ENCODE measurements at regions not wholly inside any gene's neighbourhood (a gene's known extent, or its start where the extent isn't known, plus 50 kb on each side); places are given as distances from the start of the nearest gene placed in this dataset.
"Not testable (repeated sequence)": the region's sequence is repeated elsewhere in the genome, so short reads cannot be mapped to it uniquely, and the experiment has no call there.

GRCh38 chr21:33993286-33994231 is 78.0 kb upstream of the ATP5PO start:
- no peak for DNase-seq

GRCh38 chr21:33992412-33992811 is 76.8 kb upstream of the ATP5PO start:
- not testable (repeated sequence) for DNase-seq

GRCh38 chr21:33991133-33991532 is 75.5 kb upstream of the ATP5PO start:
- DNase-seq = no peak

GRCh38 chr21:33989440-33989839 is 73.8 kb upstream of the ATP5PO start:
- DNase-seq = no peak

- DNase-seq = no peak
Observed at GRCh38 chr21:33988237-33989017, 72.8 kb upstream of the ATP5PO start.

GRCh38 chr21:33987461-33987860 is 71.9 kb upstream of the ATP5PO start:
- DNase-seq = no peak

- DNase-seq = no peak
Observed at GRCh38 chr21:33985117-33986050, 69.8 kb upstream of the ATP5PO start.

GRCh38 chr21:33984021-33984481 is 68.4 kb upstream of the ATP5PO start:
- no peak for DNase-seq

- DNase-seq = no peak
Observed at GRCh38 chr21:33981391-33982101, 65.9 kb upstream of the ATP5PO start.

GRCh38 chr21:33980276-33980916 is 64.8 kb upstream of the ATP5PO start:
- DNase-seq = no peak

- no peak for DNase-seq
Observed at GRCh38 chr21:33978585-33978984, 63.0 kb upstream of the ATP5PO start.

GRCh38 chr21:33977721-33978369 is 62.2 kb upstream of the ATP5PO start:
- no peak for DNase-seq

- DNase-seq = no peak
Observed at GRCh38 chr21:33977017-33977720, 61.6 kb upstream of the ATP5PO start.

- peak; percentile 60 for DNase-seq
Observed at GRCh38 chr21:33976082-33977016, 60.7 kb upstream of the ATP5PO start.

- DNase-seq = peak; percentile 73
Observed at GRCh38 chr21:33975548-33976081, 60.0 kb upstream of the ATP5PO start.

- DNase-seq = no peak
Observed at GRCh38 chr21:33974513-33975468, 59.2 kb upstream of the ATP5PO start.

GRCh38 chr21:33973268-33973667 is 57.7 kb upstream of the ATP5PO start:
- DNase-seq = no peak

GRCh38 chr21:33972539-33972938 is 56.9 kb upstream of the ATP5PO start:
- no peak for DNase-seq
